Liver (tissue), 3 donors: ENCODE measurements at regions not wholly inside any gene's neighbourhood (a gene's known extent, or its start where the extent isn't known, plus 50 kb on each side); places are given as distances from the start of the nearest gene placed in this dataset.

Experiments
- CTCF ChIP-seq: fragments of 150-350 bp; IDR thresholded peaks from 2 replicates; pipeline ENCODE4 v1.5.1; 2017; ENCODE audit warnings: improper control_type of control experiment, low read depth, low read length; ENCODE audit not compliant: missing input control
- EGR1 ChIP-seq, 2 donors: IDR thresholded peaks; 2 replicates each; pipeline ENCODE4 v1.6.1; 2016 to 2018; ENCODE audit warnings: antibody characterized with exemption in 2 of 2, low read depth in 2 of 2
- GABPA ChIP-seq, 2 donors: IDR thresholded peaks in 1 of 2; conservative IDR thresholded peaks in 1 of 2; 2 replicates each; pipeline ENCODE4 v1.6.1; 2016; ENCODE audit warnings: antibody characterized with exemption in 2 of 2, mild to moderate bottlenecking in 1 of 2, moderate library complexity in 1 of 2
- JUND ChIP-seq, 2 donors: IDR thresholded peaks; 2 replicates each; pipeline ENCODE4 v1.6.1; 2016; ENCODE audit warnings: antibody characterized with exemption in 2 of 2
- MAX ChIP-seq: IDR thresholded peaks from 2 replicates; pipeline ENCODE4 v1.6.1; 2016; ENCODE audit warnings: antibody characterized with exemption
- SP1 ChIP-seq: IDR thresholded peaks from 2 replicates; pipeline ENCODE4 v1.6.1; 2018; ENCODE audit warnings: antibody characterized with exemption, mild to moderate bottlenecking
- TAF1 ChIP-seq: conservative IDR thresholded peaks from 2 replicates; pipeline ENCODE4 v1.6.1; 2016; ENCODE audit warnings: antibody characterized with exemption, mild to moderate bottlenecking
- donor health status: healthy.
- donor health status: healthy.

GRCh38 chr18:75635096-75635495, 207.6 kb upstream of the SMIM21 start:
- TF ChIP-seq CTCF = no peak
- TF ChIP-seq MAX = no peak
- TF ChIP-seq TAF1 = no peak
- TF ChIP-seq SP1 = no peak
- TF ChIP-seq GABPA (IDR thresholded peaks at IDR 0.05 in 1 of 2, conservative IDR thresholded peaks at IDR 0.05 in 1 of 2) = no peak
- no peak for TF ChIP-seq JUND (IDR thresholded peaks at IDR 0.05)
- TF ChIP-seq EGR1 (IDR thresholded peaks at IDR 0.05; ENCODE audit: low read depth in 2 of 2) = no peak
